HG03135 (cell line): ENCODE measurements at regions not wholly inside any gene's neighbourhood (a gene's known extent, or its start where the extent isn't known, plus 50 kb on each side); places are given as distances from the start of the nearest gene placed in this dataset.
"Not testable (repeated sequence)": the region's sequence is repeated elsewhere in the genome, so short reads cannot be mapped to it uniquely, and the experiment has no call there.

ENCODE experiments used
- ATAC-seq: cut with Tn5 transposase; IDR thresholded peaks from one replicate; pipeline ENCODE4 v1.9.1; 2021; ENCODE audit warnings: mild to moderate bottlenecking, moderate library complexity; ENCODE audit not compliant: unreplicated experiment

DNA sequence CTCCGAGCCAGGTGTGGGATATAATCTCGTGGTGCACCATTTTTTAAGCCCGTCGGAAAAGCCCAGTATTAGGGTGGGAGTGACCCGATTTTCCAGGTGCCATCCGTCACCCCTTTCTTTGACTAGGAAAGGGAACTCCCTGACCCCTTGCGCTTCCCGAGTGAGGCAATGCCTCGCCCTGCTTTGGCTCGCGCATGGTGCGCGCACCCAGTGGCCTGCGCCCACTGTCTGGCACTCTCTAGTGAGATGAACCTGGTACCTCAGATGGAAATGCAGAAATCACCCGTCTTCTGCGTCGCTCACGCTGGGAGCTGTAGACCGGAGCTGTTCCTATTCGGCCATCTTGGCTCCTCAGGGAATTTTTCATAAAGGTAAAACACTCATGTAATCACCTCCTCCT, 63.9 kb downstream of the RWDD3 start:
- not testable (repeated sequence) for ATAC-seq

DNA sequence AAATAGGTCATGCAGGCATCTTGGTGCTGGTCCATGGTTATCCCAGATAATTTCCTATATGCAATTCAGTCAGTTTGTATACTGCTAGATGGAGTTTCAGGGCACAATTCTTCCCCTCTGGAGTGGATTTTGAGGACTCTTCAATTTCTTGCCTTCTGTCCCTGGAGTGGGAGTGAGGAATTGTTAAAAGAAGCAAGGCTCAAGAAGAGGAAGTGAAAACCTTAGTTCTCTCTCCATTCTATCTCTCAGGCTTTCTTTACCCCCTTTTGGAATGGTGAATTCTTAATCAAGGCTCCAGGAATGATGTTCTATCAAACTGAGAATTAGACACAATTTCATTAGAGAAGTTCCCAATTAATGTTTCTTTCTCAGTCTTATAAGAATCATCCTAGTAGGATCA, 67.1 kb downstream of the RWDD3 start:
- no peak for ATAC-seq

DNA sequence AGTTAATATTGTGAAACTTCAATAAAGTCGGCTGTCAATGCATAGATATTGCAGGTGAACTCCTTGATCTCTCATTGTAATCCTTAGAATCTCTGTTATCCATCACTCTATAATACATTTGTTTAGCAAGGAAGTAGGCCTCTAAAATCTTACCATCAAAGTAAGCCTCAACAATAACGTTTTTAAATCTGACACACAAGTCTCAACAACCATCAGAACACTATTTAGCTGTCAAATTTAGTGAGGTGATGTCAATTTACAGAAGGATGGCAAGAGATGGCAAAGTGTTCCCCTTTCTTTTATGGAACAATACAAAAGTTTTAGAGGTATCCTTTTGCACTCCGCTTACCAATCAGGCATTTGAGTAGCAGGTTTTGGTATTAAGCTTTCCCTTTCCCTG, 67.6 kb downstream of the RWDD3 start:
- no peak for ATAC-seq

DNA sequence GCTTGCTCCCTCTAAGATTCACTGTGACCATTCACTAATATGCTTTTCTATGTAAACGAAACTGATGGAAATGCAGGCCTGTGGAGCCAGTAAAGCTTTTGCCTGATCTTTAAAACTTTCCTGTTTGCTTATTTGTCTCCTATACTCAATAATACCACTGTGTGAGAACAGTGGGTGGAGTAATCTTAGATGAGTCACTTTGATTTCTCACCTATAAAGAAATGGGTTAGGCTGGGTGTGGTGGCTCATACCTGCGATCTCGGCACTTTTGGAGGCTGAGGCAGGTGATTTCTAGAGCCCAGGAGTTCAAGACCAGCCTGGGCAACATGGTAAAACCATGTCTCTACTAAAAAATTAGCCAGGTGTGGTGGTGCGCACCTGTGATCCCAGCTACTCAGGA, 70.8 kb downstream of the RWDD3 start:
- ATAC-seq: no peak

DNA sequence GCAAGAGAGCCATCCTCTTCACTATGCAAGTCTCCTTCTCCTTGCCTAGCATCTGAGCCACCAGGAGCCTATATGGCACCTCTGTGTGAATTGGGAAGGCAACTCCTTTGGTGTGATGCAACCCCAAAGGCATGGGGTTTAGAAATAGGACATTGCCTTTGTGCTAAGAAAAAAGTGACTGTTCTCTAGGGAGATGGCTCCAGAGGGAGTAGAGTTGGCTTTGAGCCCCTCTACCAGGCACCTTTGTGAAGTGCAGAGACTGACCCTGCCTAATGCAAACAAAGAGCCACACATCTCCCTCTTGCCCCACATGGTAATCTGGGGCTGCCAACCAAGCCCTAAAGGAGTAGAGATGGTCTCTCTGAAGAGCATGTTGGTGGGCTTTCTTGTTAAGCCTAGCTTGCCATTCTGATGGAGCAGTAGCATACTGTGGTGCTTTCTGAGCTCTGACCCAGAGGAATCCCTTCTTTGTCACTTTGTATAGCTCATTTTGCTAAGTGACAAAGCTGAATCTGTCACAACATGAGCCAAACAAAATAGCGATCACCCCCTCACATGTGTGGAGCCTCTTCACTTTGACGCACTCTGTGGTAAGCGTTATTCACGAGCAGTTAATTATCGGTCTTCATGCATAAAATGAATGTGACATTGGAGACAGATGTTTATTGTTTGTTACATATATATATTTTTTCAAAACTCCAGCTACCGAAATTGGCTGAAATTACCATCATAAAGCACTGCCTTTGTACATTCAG, 74.4 kb downstream of the RWDD3 start:
- ATAC-seq: no peak

DNA sequence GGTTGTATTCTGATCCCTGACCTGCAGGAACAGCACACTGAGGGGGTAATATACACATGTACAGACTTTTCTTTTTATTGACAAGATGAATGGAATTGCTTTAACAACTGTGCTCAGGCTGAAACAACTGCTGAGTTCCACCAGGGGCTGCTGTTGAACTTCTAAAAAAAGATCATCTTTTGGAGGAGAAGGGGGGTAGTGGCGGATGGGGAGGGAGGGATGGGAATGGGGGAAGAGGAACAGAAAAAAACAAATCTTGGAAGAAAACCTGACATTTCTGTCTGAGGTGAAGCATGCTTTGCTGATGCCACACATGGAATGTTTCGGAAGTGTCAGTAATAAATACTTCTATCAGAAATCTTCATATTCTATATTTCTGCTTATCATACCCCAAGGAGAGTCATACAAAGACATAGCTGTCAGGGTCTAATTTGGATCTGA, 75.0 kb downstream of the RWDD3 start:
- ATAC-seq: no peak

DNA sequence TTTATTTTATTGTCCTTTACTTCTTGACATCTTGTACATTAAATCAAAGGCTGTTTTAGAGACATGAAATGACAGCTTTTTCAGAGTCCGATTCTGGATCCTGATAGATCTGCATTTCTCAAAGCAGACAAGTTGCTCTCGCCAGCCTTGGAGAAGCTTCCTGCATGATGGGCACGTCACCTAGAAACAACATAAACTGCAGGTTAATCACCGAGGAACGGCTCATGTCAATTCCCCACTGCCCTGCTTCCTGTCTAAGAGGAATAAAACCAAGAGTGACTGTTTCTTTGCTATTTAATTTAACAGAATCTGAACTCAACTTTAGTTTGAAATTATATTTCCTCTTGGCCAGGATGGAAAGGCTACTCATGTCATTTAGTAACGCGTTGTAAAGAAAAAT, 77.0 kb downstream of the RWDD3 start:
- ATAC-seq: no peak

DNA sequence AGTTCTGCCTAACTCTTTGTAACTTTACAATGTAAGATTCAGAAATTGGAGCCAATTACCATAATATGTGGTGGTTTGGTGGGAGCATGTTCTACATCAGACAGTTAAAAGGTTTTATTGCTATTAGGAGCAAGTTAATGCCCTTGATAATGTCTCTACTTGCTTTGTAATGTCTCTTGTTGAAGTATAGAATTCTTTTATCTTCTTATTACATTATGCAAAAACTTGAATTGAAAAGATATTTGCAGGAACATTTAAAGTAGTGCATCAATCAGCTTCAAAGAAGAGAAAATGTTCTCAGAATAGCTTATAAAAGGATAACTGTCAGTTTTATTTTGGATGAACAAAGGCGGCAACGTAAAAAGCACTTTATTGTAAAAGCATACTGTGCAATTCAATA, 77.8 kb downstream of the RWDD3 start:
- ATAC-seq: no peak

DNA sequence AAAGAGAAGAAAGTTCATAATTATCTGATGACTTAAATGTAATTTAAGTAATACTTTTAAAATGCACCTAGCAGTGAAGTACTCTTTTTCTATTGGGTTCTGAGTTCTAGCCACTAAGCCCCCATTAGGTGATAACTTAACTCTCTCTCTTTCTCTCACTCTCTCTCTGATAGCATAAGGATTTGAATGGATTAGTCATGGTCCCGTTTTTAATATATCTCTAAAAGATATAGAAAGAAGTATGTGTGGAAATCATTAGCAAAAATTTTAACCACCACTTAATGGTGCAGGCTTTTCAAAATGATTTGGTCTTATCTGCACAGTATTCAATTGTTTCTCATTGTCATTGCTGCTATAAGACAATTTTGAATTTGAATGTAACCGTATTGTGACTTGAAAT, 78.2 kb downstream of the RWDD3 start:
- no peak for ATAC-seq

DNA sequence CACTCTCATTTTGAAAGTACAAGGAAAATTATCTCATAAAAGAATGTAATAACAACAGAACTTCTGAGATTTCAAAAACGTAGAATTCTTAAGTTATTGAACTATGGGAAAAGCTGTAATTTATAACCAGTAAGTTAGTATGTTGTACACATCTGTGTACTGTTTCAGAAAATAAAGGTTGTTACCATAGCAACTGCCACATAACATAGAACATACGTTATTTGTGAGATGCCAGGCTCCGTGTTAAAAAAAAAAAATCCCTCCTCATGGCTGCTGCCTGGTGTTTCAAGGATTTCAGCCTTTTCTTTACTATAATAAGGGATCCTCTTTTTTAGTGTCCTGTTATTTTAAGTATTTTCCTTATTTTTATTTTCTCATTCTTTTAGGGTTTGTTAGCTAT, 79.5 kb downstream of the RWDD3 start:
- ATAC-seq: no peak

DNA sequence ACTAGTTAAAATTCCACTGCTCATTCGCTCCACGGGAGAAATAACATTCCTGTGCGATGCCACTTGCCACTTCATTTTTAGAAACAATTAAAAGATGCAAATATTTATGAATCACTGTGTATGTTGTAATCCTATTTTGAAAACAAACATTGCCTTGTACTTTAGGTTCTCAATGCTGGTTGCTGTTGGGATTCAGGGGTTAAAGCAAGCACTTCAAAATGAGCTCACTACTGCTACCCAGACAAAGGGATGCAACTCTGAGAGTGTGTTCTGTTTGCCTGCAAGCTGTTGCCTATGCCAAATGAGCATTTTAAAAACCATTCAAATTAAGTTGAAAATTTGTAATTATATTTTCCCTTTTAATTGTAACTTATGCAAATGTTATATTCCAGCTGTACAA, 87.5 kb downstream of the RWDD3 start:
- ATAC-seq: no peak

DNA sequence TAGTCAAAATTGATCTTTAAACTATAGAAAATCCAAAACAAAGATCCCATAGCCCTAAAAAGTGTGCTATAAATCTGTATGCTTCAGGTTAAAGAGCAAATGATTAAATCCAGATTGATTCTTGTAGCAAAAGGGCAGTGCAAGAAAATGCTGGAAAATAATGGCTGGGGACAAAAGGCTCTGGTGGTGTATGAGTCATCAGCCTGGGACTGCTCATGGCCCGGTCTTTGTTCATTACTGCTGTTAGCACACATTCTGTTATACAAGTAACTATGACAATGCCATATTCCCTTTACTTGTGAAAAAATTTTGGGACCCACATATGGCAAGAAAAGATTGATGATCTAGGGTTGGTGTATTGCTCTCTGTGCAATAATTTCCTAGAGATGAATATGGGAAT, 89.1 kb downstream of the RWDD3 start:
- ATAC-seq: no peak

DNA sequence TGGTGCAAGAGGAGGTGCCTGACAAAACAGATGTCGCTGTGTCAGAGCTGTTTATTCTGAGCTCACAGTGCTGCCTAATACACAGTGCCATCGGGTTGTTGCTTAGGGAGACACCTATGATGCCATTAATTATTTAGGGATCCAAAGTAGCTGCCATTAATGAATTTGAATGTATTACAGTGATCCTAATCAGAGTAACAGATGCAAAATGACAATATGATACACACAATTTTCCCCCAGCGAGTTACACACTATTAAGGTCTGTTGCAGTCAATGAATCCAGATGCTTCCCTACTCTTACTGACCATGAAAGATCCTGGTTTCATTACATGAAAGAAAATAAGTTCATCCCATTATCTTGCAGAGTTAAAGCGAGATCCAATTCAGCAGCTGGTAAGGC, 91.3 kb downstream of the RWDD3 start:
- no peak for ATAC-seq

DNA sequence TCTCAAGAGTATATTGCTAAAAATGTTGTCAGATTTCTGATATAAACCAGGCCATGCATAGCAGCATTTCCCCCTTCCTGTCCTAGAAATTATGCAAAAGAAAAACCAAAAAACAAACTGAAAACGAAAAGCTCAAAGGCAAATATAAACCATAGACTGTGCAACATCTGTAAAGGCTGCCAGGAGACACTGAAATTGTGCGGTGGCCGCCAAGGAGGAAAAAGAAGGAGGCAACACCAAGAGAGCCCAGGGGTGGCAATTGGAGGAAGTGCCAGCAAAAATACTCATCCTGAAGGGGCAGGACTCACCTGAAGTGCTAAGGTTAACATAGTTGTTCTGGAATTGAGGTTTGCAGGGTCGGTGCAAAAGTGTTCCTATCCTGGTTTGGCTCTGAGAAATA, 92.0 kb downstream of the RWDD3 start:
- ATAC-seq: no peak

DNA sequence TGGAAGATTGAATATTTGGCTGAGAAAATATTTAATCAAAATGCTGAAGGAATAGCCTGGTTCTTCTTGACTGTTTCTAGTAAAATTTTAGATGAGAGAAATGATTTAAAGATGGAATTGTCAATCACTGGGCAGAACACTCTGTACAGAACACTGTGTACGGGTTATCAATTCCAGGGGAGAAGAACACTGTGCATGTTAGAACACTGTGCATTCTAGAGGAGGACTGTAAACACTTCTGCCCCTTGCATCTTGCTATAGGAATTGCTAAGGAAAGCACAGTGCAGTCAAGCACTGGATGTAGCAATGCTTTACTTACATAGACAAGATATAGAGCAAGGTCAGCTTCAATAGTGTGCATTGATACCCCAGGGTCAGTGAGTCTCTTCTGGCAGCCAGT, 98.7 kb downstream of the RWDD3 start:
- ATAC-seq: no peak

DNA sequence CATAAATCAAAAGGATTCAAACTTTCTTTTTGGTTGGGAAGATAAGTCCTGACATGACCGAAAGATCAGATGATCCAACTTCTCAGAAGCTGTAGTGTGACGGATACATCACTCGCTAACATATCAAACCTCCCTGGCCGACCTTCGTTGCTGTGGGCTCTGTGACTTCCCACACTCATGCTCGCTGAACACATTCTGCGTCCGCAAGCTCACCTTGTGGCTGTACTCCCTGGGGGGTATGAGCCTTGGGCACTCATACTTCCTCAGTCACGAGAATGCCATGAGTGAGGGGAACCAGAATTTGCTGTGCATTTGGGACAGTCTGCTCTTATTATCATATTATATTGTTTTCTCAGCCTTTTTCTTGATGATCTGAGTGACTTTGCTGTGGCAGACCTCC, 105.4 kb downstream of the RWDD3 start:
- ATAC-seq: no peak

DNA sequence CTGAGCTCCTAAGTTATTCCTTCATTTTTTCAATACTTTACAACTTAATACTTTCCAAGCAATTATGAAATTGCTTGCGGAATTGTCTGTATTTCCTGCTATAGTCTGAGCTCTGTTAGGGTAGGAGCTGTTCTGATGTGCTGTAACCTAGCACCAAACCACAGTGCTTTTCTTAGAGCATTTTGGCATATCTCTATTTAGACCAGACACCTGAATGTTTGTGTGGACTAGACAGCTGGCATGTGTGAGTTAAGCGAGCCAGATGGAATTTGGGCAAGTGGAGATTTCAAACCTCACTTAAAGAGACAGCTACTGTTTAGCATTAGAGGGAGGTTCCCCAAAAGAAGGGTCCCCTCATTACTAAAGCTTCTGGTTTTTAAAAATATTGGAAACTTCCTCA, 106.1 kb downstream of the RWDD3 start:
- no peak for ATAC-seq

DNA sequence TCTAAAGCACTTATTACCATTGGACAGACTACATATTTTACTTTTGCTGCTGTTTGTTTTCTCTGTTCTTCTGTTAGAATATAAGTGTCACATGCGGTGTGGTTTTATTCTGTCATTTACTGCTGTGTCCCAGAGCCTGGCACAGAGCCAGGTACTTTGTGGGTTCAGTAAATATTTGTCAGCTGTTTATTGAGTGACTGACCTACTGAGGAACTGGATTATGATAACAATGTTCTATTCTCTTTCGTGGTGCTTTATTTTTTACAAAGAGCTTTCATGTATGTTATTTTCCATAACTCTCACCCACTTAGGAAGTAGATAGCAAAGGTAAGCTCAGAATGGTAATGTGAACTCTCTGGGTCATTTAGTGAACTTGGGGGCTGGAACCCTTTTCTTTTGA, 118.8 kb downstream of the RWDD3 start:
- ATAC-seq: no peak

DNA sequence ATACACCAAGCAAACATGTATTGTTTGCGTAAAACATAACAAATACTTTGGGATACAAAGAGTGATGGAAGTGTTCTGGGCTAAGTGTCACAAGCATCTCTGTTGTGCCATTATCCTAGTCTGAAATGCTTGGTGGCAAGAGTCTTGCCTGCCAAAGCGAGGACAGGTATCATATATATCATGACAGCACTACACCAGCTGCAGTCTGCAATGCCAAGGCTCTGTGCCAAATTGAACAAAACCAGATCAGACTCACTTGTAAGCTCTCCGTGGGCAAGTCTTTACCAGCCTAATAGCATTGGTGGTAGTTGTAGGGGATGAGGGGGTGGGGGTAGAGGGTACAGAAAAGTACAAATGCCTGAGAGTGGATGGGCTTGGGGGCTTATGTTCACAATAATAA, 119.2 kb downstream of the RWDD3 start:
- ATAC-seq: no peak

DNA sequence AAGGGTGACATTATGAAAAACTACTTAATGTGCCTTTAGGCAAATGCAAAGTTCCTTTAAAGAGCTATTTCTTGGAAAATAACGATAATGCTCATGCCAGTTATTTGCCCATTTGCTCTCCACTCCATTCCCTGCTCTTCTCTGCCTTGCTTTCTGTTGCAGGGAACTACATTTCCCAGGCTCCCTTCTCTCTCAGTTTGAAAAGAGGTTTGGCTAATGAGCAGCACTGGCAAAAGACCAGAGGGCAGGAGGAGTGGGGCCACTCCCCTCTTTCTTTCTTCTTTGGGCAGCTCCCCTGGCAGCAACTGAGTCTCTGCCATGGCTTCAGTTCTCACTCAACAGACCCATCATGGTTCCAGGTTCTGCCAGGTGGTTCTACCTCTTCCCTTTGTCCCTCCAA, 130.5 kb downstream of the RWDD3 start:
- ATAC-seq: no peak

DNA sequence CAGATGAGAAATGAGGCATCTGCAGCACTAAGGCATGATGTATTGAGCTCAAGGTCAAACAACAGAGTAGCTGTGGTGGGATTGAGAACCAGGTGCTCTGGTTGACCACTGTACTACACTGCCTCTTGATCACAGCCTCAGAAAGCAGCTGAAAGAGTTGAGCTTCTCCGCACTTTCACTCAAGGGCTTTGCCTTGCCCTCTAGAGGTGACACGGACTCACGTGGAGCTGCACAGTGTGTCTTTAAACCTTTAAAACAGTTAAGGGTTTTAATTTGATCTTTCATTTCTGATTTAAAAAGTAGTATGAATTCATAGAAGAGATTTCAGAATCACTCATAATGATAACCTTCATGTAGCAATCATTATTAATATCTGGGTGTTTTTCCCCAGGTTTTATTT, 132.5 kb downstream of the RWDD3 start:
- ATAC-seq: no peak

DNA sequence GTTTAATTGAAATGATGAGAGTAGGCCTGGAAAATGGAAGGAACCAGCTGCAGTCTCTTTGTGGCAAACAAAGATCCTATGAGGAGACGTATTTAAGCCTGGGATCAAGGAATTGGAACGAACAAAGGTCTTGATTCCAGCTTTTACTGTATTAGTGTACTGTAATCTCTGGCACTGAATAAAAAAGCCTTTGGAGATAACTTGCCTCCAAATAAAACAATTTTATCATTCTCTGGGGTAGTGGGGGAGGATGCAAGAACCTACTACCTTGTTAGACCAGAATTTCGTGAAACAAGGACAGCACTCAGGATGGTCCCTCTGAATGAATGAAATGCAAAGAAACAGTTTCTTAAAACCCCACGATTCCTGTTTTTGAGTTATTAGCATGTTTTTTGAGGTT, 134.2 kb downstream of the RWDD3 start:
- ATAC-seq: no peak

DNA sequence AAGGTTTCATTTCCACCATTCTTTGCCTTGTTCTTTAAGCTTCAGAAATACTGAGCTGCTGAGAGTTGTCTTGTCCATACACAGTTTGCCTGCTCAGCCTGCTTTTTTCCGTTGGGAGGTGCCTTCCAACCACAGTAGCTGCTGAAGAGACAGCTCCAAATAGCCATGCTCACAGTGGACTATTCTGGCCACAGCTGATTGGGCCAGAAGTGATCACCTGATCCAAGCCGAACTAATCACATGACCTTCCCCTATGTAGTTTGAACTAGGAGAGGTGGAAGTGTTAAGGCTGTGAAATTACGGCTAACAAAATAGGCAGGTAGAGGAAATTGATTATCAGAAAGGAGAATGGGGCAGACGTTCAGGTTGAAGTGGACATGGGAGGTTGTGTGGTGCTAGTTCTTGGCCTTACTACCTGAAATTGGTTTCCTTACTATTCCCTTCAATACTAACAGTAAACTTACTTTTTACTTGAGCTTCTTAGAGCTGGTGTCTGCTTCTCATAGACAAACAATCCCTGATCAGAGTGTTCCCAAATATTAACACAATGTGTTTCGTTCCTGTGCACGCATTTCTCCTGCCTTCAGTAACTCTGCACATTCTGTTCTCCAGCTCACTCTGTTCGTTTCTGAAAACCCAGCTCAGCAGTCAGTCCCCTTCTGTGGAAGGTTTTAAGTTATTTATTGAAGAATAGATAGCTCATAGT, 136.1 kb downstream of the RWDD3 start:
- no peak for ATAC-seq
